Fibroblast of lung (primary cell): ENCODE measurements at regions not wholly inside any gene's neighbourhood (a gene's known extent, or its start where the extent isn't known, plus 50 kb on each side); places are given as distances from the start of the nearest gene placed in this dataset.

Experiments
- EZH2 ChIP-seq: IDR thresholded peaks from 2 replicates; pipeline ENCODE4 v1.5.1; 2012; ENCODE audit warnings: low read length, control low read depth, mild to moderate bottlenecking; ENCODE audit errors: missing control alignments
- TF ChIP-seq, protein P1 (sequence below), 2 donors: IDR thresholded peaks in 1 of 2; conservative IDR thresholded peaks in 1 of 2; 1 replicate in 1 of 2; 2 replicates in 1 of 2; pipeline ENCODE4 v1.5.1; 2011 to 2012; ENCODE audit warnings: low read length in 2 of 2, control low read depth in 1 of 2, inconsistent platforms in 1 of 2, low read depth in 1 of 2, mild to moderate bottlenecking in 1 of 2

DNA sequence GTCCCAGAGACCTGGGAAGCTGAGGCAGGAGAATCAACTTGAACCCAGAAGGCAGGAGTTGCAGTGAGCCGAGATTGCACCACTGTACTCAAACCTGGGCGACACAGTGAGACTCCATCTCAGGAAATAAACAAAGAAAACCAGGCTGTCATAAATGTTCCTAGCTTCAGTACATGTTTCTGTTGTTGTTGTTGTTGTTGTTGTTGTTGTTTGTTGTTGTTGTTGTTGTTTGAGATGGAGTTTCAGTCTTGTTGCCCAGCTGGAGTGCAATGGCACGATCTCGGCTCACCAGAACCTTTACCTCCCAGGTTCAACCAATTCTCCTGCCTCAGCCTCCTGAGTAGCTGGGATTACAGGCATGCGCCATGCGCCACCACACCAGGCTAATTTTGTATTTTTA is 452.5 kb downstream of the HS3ST3B1 start:
- TF ChIP-seq, protein P1, sequence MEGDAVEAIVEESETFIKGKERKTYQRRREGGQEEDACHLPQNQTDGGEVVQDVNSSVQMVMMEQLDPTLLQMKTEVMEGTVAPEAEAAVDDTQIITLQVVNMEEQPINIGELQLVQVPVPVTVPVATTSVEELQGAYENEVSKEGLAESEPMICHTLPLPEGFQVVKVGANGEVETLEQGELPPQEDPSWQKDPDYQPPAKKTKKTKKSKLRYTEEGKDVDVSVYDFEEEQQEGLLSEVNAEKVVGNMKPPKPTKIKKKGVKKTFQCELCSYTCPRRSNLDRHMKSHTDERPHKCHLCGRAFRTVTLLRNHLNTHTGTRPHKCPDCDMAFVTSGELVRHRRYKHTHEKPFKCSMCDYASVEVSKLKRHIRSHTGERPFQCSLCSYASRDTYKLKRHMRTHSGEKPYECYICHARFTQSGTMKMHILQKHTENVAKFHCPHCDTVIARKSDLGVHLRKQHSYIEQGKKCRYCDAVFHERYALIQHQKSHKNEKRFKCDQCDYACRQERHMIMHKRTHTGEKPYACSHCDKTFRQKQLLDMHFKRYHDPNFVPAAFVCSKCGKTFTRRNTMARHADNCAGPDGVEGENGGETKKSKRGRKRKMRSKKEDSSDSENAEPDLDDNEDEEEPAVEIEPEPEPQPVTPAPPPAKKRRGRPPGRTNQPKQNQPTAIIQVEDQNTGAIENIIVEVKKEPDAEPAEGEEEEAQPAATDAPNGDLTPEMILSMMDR (conservative IDR thresholded peaks at IDR 0.05 in 1 of 2, IDR thresholded peaks at IDR 0.05 in 1 of 2; ENCODE audit: low read depth in 1 of 2, low read length in 2 of 2) = no peak
- TF ChIP-seq EZH2 = no peak
